ENCODE measurements at regions not wholly inside any gene's neighbourhood (a gene's known extent, or its start where the extent isn't known, plus 50 kb on each side); places are given as distances from the start of the nearest gene placed in this dataset.

GRCh38 chr6:131510094-131510493 lies 62.9 kb upstream of the ARG1 start:
- TF ChIP-seq CTCF (IDR thresholded peaks at IDR 0.05) (no peak), EZH2 (IDR thresholded peaks at IDR 0.05; ENCODE audit: borderline replicate concordance, insufficient read depth, low read depth, low read length, poor library complexity, severe bottlenecking) (no peak)

All from B cell (primary cell).